Vagina (tissue), 2 donors: ENCODE measurements at regions not wholly inside any gene's neighbourhood (a gene's known extent, or its start where the extent isn't known, plus 50 kb on each side); places are given as distances from the start of the nearest gene placed in this dataset.

Source experiments
- POLR2A ChIP-seq, 2 donors: fragments of 450-650 bp; IDR thresholded peaks; one replicate each; pipeline ENCODE4 v1.6.1; 2017; ENCODE audit warnings: antibody characterized with exemption in 2 of 2, mild to moderate bottlenecking in 2 of 2, moderate library complexity in 2 of 2
- POLR2AphosphoS5 ChIP-seq, 2 donors: sonication (generic); formaldehyde crosslinking; IDR thresholded peaks; one replicate each; pipeline ENCODE4 v1.9.0; 2017; ENCODE audit warnings: antibody characterized with exemption in 2 of 2, mild to moderate bottlenecking in 2 of 2, low read depth in 1 of 2; ENCODE audit not compliant: insufficient read depth in 1 of 2

DNA sequence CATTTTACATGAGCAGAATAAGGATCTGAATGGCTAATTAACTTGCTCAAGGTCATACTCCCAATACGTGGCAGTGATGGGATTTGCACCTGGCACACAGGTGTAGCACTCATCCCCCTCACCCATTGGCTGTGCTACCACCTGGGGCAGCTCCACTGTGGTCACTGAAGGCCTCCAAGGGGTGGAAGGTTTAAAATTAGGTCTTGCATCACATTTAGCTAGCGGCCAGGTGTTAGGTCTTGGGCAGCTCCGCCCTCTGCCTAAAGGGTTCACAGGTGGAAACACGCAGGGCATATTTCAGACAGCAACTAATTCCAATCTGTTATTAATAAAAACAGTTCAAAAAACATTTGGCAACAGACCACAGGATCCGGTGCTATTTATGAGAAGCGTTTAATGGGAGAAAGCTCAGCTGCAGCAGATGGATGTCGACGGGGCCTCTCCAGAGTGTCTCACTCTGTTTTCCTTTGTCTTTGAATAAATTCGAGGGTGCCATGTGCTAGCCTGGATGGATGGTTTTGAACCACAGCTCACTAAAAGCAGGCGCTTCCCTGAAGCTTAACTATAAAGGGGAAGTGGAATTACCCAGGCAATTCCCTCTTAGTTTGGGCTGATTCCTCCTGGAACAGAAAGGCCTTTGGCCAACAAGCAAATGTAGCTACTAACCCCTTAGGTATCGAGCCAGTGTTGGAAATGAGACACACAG, 1017.6 kb downstream of the TYW1 start:
- TF ChIP-seq POLR2A (IDR thresholded peaks at IDR 0.05): no peak
- no peak for TF ChIP-seq POLR2AphosphoS5 (IDR thresholded peaks at IDR 0.05; ENCODE audit: insufficient read depth in 1 of 2, low read depth in 1 of 2)
